Panc1 (cell line): ENCODE measurements at regions not wholly inside any gene's neighbourhood (a gene's known extent, or its start where the extent isn't known, plus 50 kb on each side); places are given as distances from the start of the nearest gene placed in this dataset.
"Not testable (repeated sequence)": the region's sequence is repeated elsewhere in the genome, so short reads cannot be mapped to it uniquely, and the experiment has no call there.

ENCODE experiments used
- ATAC-seq: fragments of 200-7000 bp; cut with Tn5 transposase; 2 replicates; pipeline ENCODE4 v1.9.1; 2020; ENCODE audit warnings: mild to moderate bottlenecking, moderate library complexity
- BruUV-seq: library from RNA; stranded (reverse); fragments of 400-500 nt; replicated peaks from 2 replicates; lab custom pipeline; 2021; lab: Mats Ljungman, UMichigan
- CTCF ChIA-PET: fragments of 300-600 bp; sonication (Branson Sonifier 250); formaldehyde crosslinking; loops from one replicate; lab custom pipeline; 2022; ENCODE audit warnings: antibody characterized with exemption; lab: Charles Lee
- POLR2A ChIA-PET: fragments of 300-600 bp; sonication (Branson Sonifier 250); formaldehyde crosslinking; loops from one replicate; lab custom pipeline; 2022; ENCODE audit warnings: antibody characterized with exemption; lab: Charles Lee
- DNase-seq: peaks from one replicate; pipeline ENCODE4 v3.0.0-alpha.2; 2010; ENCODE audit warnings: low read depth, low spot score
- H3K27ac ChIP-seq: 2 replicates; pipeline ENCODE4 v1.5.1; 2011; ENCODE audit warnings: mild to moderate bottlenecking, low read length, inconsistent platforms
- H3K27me3 ChIP-seq: fragments of 200-500 bp; sonication (Bioruptor generic); 2 replicates; pipeline ENCODE4 v1.6.0; 2014; ENCODE audit warnings: low read length, inconsistent platforms; ENCODE audit not compliant: control insufficient read depth, insufficient read depth
- H3K36me3 ChIP-seq: fragments of 200-500 bp; sonication (Bioruptor generic); 2 replicates; pipeline ENCODE4 v1.5.1; 2014; ENCODE audit warnings: inconsistent platforms, mild to moderate bottlenecking, low read length, moderate library complexity; ENCODE audit not compliant: control insufficient read depth, insufficient read depth
- H3K4me1 ChIP-seq: 2 replicates; pipeline ENCODE4 v1.5.1; 2011; ENCODE audit warnings: inconsistent platforms, mild to moderate bottlenecking, low read length, moderate library complexity; ENCODE audit not compliant: control insufficient read depth, insufficient read depth
- H3K4me3 ChIP-seq, 2 experiments: 2 replicates each; pipeline ENCODE4 v1.5.1; 2011 to 2012; ENCODE audit warnings: low read depth in 2 of 2, low read length in 2 of 2, mild to moderate bottlenecking in 2 of 2, inconsistent platforms in 1 of 2, moderate library complexity in 1 of 2
- H3K9me3 ChIP-seq: fragments of 200-500 bp; sonication (Bioruptor generic); 2 replicates; pipeline ENCODE4 v1.5.1; 2014; ENCODE audit warnings: low read depth, mild to moderate bottlenecking, inconsistent platforms, low read length, moderate library complexity; ENCODE audit not compliant: control insufficient read depth, insufficient read depth
- POLR2AphosphoS5 ChIP-seq: IDR thresholded peaks from 2 replicates; pipeline ENCODE4 v1.6.1; 2012; ENCODE audit warnings: mild to moderate bottlenecking, low read depth, low read length, moderate library complexity
- SIN3A ChIP-seq: IDR thresholded peaks from 2 replicates; pipeline ENCODE4 v1.6.1; 2012; ENCODE audit warnings: low read depth, mild to moderate bottlenecking, low read length, moderate library complexity, borderline replicate concordance; ENCODE audit not compliant: insufficient read depth
- TCF7L2 ChIP-seq: IDR thresholded peaks from 2 replicates; pipeline ENCODE4 v1.6.1; 2011; ENCODE audit warnings: mild to moderate bottlenecking, low read depth, low read length, inconsistent platforms
- in situ Hi-C: cut with HindIII; loops from 2 replicates; pipeline ENCODE4 v1.10.0; 2016; ENCODE audit warnings: low sequenced_read_pairs, low pct_unique_long_range_greater_than_20kb
- intact Hi-C: fragments of 100-400 bp; cut with micrococcal nuclease; formaldehyde crosslinking; loops from one replicate; pipeline ENCODE4 v1.10.0; 2022; ENCODE audit not compliant: unreplicated experiment
- TF ChIP-seq, protein P1 (sequence below), 2 experiments: IDR thresholded peaks; 2 replicates each; pipeline ENCODE4 v1.6.1; 2011 to 2012; ENCODE audit warnings: low read depth in 2 of 2, control low read depth in 1 of 2, low read length in 1 of 2, mild to moderate bottlenecking in 1 of 2, moderate library complexity in 1 of 2; ENCODE audit not compliant: insufficient read depth in 1 of 2
- TF ChIP-seq, protein P2 (sequence below): fragments of 450-650 bp; IDR thresholded peaks from 2 replicates; pipeline ENCODE4 v1.5.1; 2017; ENCODE audit warnings: mild to moderate bottlenecking

DNA sequence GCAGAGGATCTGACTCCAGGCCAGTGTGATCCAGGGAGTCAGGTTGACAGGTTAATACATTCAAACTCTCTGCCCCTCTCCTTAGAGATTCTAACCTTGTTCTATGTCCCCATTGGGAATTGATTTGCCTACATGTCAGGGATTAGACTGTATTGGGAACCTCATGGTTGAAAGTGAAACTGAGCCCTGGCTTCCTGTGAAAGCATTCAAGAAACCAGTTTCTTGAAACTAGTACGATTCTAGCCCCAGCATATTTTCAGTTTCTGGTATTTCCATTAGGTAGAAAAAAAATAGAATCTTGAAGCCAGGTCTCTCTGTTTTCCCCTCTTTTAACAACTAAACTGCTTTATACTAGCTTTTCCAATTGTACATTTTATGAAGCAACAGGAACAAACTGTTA is 140.4 kb upstream of the ABI3BP start:
- CTCF ChIA-PET, result no interaction called here
- Histone ChIP-seq H3K27me3 (peaks cover 4% of the 10 kb centered on the region; the same call in 1 of the 2 replicates), H3K36me3 (no peaks in the 10 kb centered on the region), H3K4me1 (no peaks in the 10 kb centered on the region), H3K9me3 (no peaks in the 10 kb centered on the region), H3K27ac (no peak overlapping the region), H3K4me3 (no peak overlapping the region)
- in situ Hi-C loops, result no loop called here
- TF ChIP-seq, protein P1, sequence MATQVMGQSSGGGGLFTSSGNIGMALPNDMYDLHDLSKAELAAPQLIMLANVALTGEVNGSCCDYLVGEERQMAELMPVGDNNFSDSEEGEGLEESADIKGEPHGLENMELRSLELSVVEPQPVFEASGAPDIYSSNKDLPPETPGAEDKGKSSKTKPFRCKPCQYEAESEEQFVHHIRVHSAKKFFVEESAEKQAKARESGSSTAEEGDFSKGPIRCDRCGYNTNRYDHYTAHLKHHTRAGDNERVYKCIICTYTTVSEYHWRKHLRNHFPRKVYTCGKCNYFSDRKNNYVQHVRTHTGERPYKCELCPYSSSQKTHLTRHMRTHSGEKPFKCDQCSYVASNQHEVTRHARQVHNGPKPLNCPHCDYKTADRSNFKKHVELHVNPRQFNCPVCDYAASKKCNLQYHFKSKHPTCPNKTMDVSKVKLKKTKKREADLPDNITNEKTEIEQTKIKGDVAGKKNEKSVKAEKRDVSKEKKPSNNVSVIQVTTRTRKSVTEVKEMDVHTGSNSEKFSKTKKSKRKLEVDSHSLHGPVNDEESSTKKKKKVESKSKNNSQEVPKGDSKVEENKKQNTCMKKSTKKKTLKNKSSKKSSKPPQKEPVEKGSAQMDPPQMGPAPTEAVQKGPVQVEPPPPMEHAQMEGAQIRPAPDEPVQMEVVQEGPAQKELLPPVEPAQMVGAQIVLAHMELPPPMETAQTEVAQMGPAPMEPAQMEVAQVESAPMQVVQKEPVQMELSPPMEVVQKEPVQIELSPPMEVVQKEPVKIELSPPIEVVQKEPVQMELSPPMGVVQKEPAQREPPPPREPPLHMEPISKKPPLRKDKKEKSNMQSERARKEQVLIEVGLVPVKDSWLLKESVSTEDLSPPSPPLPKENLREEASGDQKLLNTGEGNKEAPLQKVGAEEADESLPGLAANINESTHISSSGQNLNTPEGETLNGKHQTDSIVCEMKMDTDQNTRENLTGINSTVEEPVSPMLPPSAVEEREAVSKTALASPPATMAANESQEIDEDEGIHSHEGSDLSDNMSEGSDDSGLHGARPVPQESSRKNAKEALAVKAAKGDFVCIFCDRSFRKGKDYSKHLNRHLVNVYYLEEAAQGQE (IDR thresholded peaks at IDR 0.05; ENCODE audit: insufficient read depth in 1 of 2, low read depth in 2 of 2, low read length in 1 of 2), result no peak
- TF ChIP-seq SIN3A (no peak), POLR2AphosphoS5 (no peak), TCF7L2 (no peak)
- TF ChIP-seq, protein P2, sequence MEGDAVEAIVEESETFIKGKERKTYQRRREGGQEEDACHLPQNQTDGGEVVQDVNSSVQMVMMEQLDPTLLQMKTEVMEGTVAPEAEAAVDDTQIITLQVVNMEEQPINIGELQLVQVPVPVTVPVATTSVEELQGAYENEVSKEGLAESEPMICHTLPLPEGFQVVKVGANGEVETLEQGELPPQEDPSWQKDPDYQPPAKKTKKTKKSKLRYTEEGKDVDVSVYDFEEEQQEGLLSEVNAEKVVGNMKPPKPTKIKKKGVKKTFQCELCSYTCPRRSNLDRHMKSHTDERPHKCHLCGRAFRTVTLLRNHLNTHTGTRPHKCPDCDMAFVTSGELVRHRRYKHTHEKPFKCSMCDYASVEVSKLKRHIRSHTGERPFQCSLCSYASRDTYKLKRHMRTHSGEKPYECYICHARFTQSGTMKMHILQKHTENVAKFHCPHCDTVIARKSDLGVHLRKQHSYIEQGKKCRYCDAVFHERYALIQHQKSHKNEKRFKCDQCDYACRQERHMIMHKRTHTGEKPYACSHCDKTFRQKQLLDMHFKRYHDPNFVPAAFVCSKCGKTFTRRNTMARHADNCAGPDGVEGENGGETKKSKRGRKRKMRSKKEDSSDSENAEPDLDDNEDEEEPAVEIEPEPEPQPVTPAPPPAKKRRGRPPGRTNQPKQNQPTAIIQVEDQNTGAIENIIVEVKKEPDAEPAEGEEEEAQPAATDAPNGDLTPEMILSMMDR, result no peak
- intact Hi-C loops, result no loop called here
- POLR2A ChIA-PET, result no interaction called here
- DNase-seq (no peak), ATAC-seq (no peak)
- no TSS peak for BruUV-seq

GRCh38 chr3:101133197-101133596 is 140.0 kb upstream of the ABI3BP start:
- H3K27ac ChIP-seq, CTCF ChIA-PET, in situ Hi-C loops, POLR2A ChIA-PET, BruUV-seq, H3K4me1 ChIP-seq, intact Hi-C loops, H3K27me3 ChIP-seq, ATAC-seq, H3K36me3 ChIP-seq, H3K4me3 ChIP-seq, H3K9me3 ChIP-seq, DNase-seq: not testable (repeated sequence)

GRCh38 chr3:101131767-101132166 is 138.5 kb upstream of the ABI3BP start:
- Histone ChIP-seq H3K9me3 (no peaks in the 10 kb centered on the region), H3K27me3 (peaks cover 4% of the 10 kb centered on the region; the same call in 1 of the 2 replicates), H3K36me3 (no peaks in the 10 kb centered on the region), H3K4me1 (no peaks in the 10 kb centered on the region), H3K27ac (no peak overlapping the region), H3K4me3 (no peak overlapping the region)
- POLR2A ChIA-PET, result no interaction called here
- DNase-seq (no peak), ATAC-seq (no peak)
- CTCF ChIA-PET, result no interaction called here
- TF ChIP-seq, protein P1 (IDR thresholded peaks at IDR 0.05; ENCODE audit: insufficient read depth in 1 of 2, low read depth in 2 of 2, low read length in 1 of 2), result no peak
- no peak for TF ChIP-seq TCF7L2
- TF ChIP-seq SIN3A, result no peak
- TF ChIP-seq POLR2AphosphoS5, result no peak
- TF ChIP-seq, protein P2, result peak; percentile 29
- no TSS peak for BruUV-seq
- intact Hi-C loops (no loop called here), in situ Hi-C loops (no loop called here)
